ENCODE measurements at regions not wholly inside any gene's neighbourhood (a gene's known extent, or its start where the extent isn't known, plus 50 kb on each side); places are given as distances from the start of the nearest gene placed in this dataset.

- TF ChIP-seq CTCF (IDR thresholded peaks at IDR 0.05) (no peak), EZH2 (IDR thresholded peaks at IDR 0.05; ENCODE audit: borderline replicate concordance, insufficient read depth, low read depth, low read length, poor library complexity, severe bottlenecking) (no peak)
Measured at GRCh38 chr10:47196691-47197090, 103.3 kb upstream of the GDF10 start.
